SU-DHL-6 (cell line): ENCODE measurements at regions not wholly inside any gene's neighbourhood (a gene's known extent, or its start where the extent isn't known, plus 50 kb on each side); places are given as distances from the start of the nearest gene placed in this dataset.

Experiments
- EZH2phosphoT487 ChIP-seq: fragments of 200-600 bp; sonication (generic), shearing (Covaris generic); conservative IDR thresholded peaks from 2 replicates; pipeline ENCODE4 v1.6.1; 2018; ENCODE audit warnings: mild to moderate bottlenecking, antibody characterized with exemption, low read length, moderate library complexity, mixed read lengths
- TF ChIP-seq, protein P1 (sequence below): fragments of 200-600 bp; sonication (generic); IDR thresholded peaks from one replicate; pipeline ENCODE4 v1.5.1; 2017; ENCODE audit warnings: antibody characterized with exemption, mild to moderate bottlenecking, low read length, moderate library complexity; ENCODE audit not compliant: insufficient read depth, poor library complexity, severe bottlenecking

GRCh38 chr10:69718951-69719350 lies 82.8 kb upstream of the COL13A1 start:
- TF ChIP-seq, protein P1, sequence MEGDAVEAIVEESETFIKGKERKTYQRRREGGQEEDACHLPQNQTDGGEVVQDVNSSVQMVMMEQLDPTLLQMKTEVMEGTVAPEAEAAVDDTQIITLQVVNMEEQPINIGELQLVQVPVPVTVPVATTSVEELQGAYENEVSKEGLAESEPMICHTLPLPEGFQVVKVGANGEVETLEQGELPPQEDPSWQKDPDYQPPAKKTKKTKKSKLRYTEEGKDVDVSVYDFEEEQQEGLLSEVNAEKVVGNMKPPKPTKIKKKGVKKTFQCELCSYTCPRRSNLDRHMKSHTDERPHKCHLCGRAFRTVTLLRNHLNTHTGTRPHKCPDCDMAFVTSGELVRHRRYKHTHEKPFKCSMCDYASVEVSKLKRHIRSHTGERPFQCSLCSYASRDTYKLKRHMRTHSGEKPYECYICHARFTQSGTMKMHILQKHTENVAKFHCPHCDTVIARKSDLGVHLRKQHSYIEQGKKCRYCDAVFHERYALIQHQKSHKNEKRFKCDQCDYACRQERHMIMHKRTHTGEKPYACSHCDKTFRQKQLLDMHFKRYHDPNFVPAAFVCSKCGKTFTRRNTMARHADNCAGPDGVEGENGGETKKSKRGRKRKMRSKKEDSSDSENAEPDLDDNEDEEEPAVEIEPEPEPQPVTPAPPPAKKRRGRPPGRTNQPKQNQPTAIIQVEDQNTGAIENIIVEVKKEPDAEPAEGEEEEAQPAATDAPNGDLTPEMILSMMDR = no peak
- TF ChIP-seq EZH2phosphoT487 = no peak
